Natural killer cell (primary cell): ENCODE measurements at regions not wholly inside any gene's neighbourhood (a gene's known extent, or its start where the extent isn't known, plus 50 kb on each side); places are given as distances from the start of the nearest gene placed in this dataset.

Source experiments
- ATAC-seq, 3 donors: fragments of 150-1000 bp in 2 of 3; fragments of 200-7000 bp in 1 of 3; cut with Tn5 transposase; 1 replicate in 1 of 3; 2 replicates in 2 of 3; pipeline ENCODE4 v1.10.0; 2021; ENCODE audit warnings: mild to moderate bottlenecking in 2 of 3, moderate library complexity in 2 of 3
- DNase-seq, 2 donors: peaks; one replicate each; pipeline versions ENCODE4 v3.0.0 to v3.0.0-alpha.2; 2013 to 2021; ENCODE audit warnings: mixed read lengths in 1 of 2
- H3K27ac ChIP-seq: one replicate; pipeline ENCODE4 v1.5.1; 2013; ENCODE audit warnings: mild to moderate bottlenecking, low read length
- H3K27me3 ChIP-seq: one replicate; pipeline ENCODE4 v1.6.1; 2013; ENCODE audit warnings: low read length; ENCODE audit not compliant: control insufficient read depth, insufficient read depth
- H3K36me3 ChIP-seq: one replicate; pipeline ENCODE4 v1.6.1; 2013; ENCODE audit warnings: low read length; ENCODE audit not compliant: control insufficient read depth, insufficient read depth
- H3K4me1 ChIP-seq: one replicate; pipeline ENCODE4 v1.6.1; 2013; ENCODE audit warnings: low read length; ENCODE audit not compliant: control insufficient read depth, insufficient read depth
- H3K4me3 ChIP-seq: one replicate; pipeline ENCODE4 v1.5.1; 2013; ENCODE audit warnings: low read length
- H3K9me3 ChIP-seq: one replicate; pipeline ENCODE4 v1.6.1; 2013; ENCODE audit warnings: low read length; ENCODE audit not compliant: control insufficient read depth, insufficient read depth
- H3K27ac Mint-ChIP-seq, 2 donors: one replicate each; pipeline ENCODE4 v1.8.0; 2022; ENCODE audit warnings: mild to moderate bottlenecking in 2 of 2, mixed read lengths in 2 of 2, moderate library complexity in 1 of 2
- H3K27me3 Mint-ChIP-seq, 2 donors: one replicate each; pipeline ENCODE4 v1.8.0; 2022; ENCODE audit warnings: low read depth in 2 of 2, mixed read lengths in 2 of 2
- H3K36me3 Mint-ChIP-seq: one replicate; pipeline ENCODE4 v1.8.0; 2022; ENCODE audit warnings: mixed read lengths
- H3K4me1 Mint-ChIP-seq, 2 donors: one replicate each; pipeline ENCODE4 v1.8.0; 2022; ENCODE audit warnings: mixed read lengths in 2 of 2
- H3K4me3 Mint-ChIP-seq: one replicate; pipeline ENCODE4 v1.8.0; 2022; ENCODE audit warnings: mild to moderate bottlenecking, moderate library complexity, mixed read lengths
- H3K9me3 Mint-ChIP-seq, 2 donors: one replicate each; pipeline ENCODE4 v1.8.0; 2022; ENCODE audit warnings: mixed read lengths in 2 of 2
- WGBS: methylation state at CpG from one replicate; pipeline ENCODE4 v1.1.7; 2013; ENCODE audit warnings: missing lambda C conversion rate; ENCODE audit not compliant: insufficient coverage; 5-methylcytosine and 5-hydroxymethylcytosine counted together
- intact Hi-C: fragments of 100-400 bp; cut with micrococcal nuclease; formaldehyde crosslinking; loops from one replicate; pipeline ENCODE4 v1.14.2; 2022
- TF ChIP-seq, protein P1 (sequence below): fragments of 200-600 bp; IDR thresholded peaks from one replicate; pipeline ENCODE4 v1.8.0; 2022; ENCODE audit warnings: antibody characterized with exemption

DNA sequence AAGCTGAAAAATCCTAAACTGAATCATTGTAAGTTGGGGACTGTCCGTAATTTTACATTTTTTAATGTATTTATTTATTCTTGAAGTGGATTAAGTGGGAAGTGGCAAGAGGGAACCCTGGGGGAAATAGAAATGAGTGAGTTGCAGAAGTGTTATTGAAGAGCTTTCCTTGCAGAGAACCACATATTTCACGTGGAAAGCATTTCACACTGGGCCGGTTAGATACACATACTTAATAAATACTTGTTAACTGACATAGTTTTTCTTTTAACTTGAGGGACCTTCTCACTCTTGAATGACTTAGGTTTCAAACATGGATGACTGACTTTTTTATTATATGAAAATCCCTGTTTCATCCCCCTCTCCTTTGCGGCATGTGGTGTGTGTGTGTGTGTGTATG lies 239.3 kb downstream of the LMO4 start:
- Histone ChIP-seq H3K27me3 (no peaks in the 10 kb centered on the region), H3K9me3 (no peaks in the 10 kb centered on the region), H3K4me3 (no peak overlapping the region), H3K27ac (no peak overlapping the region), H3K4me1 (no peaks in the 10 kb centered on the region), H3K36me3 (no peaks in the 10 kb centered on the region)
- ATAC-seq = no peak
- WGBS = 92% methylated on average over 3 of the region's 4 CpGs
- intact Hi-C loops = no loop called here
- no peaks in the 10 kb centered on the region for H3K4me1 Mint-ChIP-seq
- no peaks in the 10 kb centered on the region for H3K36me3 Mint-ChIP-seq
- no peaks in the 10 kb centered on the region for H3K9me3 Mint-ChIP-seq
- DNase-seq = no peak
- TF ChIP-seq, protein P1, sequence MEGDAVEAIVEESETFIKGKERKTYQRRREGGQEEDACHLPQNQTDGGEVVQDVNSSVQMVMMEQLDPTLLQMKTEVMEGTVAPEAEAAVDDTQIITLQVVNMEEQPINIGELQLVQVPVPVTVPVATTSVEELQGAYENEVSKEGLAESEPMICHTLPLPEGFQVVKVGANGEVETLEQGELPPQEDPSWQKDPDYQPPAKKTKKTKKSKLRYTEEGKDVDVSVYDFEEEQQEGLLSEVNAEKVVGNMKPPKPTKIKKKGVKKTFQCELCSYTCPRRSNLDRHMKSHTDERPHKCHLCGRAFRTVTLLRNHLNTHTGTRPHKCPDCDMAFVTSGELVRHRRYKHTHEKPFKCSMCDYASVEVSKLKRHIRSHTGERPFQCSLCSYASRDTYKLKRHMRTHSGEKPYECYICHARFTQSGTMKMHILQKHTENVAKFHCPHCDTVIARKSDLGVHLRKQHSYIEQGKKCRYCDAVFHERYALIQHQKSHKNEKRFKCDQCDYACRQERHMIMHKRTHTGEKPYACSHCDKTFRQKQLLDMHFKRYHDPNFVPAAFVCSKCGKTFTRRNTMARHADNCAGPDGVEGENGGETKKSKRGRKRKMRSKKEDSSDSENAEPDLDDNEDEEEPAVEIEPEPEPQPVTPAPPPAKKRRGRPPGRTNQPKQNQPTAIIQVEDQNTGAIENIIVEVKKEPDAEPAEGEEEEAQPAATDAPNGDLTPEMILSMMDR = no peak
- no peak overlapping the region for H3K27ac Mint-ChIP-seq
- no peaks in the 10 kb centered on the region for H3K27me3 Mint-ChIP-seq
- H3K4me3 Mint-ChIP-seq = no peak overlapping the region

DNA sequence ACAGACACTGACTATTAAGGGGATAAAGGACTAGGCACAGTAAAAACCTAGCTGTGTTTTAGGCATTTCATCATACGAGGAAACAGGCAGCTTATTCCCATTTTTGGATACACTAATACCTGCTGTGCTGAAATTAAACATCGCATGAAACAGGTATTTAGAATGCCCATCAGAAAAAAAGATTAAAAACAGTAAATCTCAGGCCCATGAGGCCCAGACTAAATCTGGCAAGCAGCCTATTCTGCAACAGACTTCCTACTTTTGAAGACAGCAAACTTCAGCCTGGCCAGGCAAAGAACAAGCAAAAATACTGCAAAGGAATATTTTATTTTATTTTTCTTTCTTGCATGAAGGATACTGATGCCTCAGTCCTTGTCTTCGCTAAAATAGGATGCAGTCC lies 240.2 kb downstream of the LMO4 start:
- DNase-seq (no peak), ATAC-seq (no peak)
- no peaks in the 10 kb centered on the region for H3K27me3 ChIP-seq
- H3K27ac ChIP-seq = no peak overlapping the region
- H3K4me1 ChIP-seq = no peaks in the 10 kb centered on the region
- intact Hi-C loops = no loop called here
- Mint-ChIP-seq H3K9me3 (no peaks in the 10 kb centered on the region), H3K27me3 (no peaks in the 10 kb centered on the region), H3K27ac (no peak overlapping the region), H3K4me3 (no peak overlapping the region), H3K4me1 (no peaks in the 10 kb centered on the region), H3K36me3 (no peaks in the 10 kb centered on the region)
- TF ChIP-seq, protein P1 = no peak
- H3K36me3 ChIP-seq = no peaks in the 10 kb centered on the region
- WGBS = 61% methylated on average over 3 of the region's 3 CpGs
- no peaks in the 10 kb centered on the region for H3K9me3 ChIP-seq
- H3K4me3 ChIP-seq = no peak overlapping the region

DNA sequence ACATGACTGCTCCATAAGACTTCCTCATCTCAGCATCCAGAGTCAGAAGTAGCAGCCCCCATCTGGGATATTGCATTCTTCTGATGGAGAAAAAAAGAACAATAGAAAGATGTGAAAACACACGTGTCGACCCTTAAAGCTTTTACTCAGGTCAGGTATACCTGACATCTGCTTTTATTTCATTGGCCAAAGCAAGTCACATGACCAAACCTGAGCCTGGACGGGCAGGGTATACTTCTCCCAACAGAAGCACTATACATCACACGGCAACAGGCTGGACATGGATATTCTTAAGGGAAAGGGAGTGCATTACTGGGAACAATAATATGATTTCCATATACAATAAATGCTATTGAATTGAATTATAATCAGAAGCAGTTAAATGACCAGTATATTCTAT lies 243.3 kb downstream of the LMO4 start:
- no peak overlapping the region for H3K27ac ChIP-seq
- Mint-ChIP-seq H3K27ac (no peak overlapping the region), H3K36me3 (no peaks in the 10 kb centered on the region), H3K27me3 (peaks cover 0 to 4% of the 10 kb centered on the region in 2 donors), H3K4me3 (no peak overlapping the region), H3K9me3 (no peaks in the 10 kb centered on the region), H3K4me1 (no peaks in the 10 kb centered on the region)
- 97% methylated on average over 2 of the region's 4 CpGs for WGBS
- TF ChIP-seq, protein P1 = no peak
- H3K4me3 ChIP-seq = no peak overlapping the region
- intact Hi-C loops = no loop called here
- no peaks in the 10 kb centered on the region for H3K36me3 ChIP-seq
- no peaks in the 10 kb centered on the region for H3K9me3 ChIP-seq
- no peaks in the 10 kb centered on the region for H3K4me1 ChIP-seq
- no peaks in the 10 kb centered on the region for H3K27me3 ChIP-seq
- DNase-seq (no peak), ATAC-seq (no peak)

DNA sequence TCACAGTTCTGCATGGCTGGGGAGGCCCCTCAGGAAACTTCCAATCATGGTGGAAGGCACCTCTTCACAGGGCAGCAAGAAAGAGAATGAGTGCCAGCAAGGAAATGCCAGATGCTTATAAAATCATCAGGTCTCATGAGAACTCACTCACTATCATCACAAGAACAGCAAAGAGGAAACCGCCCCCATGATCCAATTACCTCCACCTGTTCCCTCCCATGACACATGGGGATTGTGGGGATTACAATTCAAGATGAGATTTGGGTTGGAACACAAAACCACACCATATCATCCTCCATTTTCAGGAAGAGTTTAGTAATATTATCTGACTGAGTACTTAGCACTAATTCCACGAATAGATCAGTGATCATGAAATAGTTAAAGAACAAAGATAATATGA lies 244.2 kb downstream of the LMO4 start:
- Mint-ChIP-seq H3K27me3 (peaks cover 0 to 4% of the 10 kb centered on the region in 2 donors), H3K4me3 (no peak overlapping the region), H3K36me3 (no peaks in the 10 kb centered on the region), H3K9me3 (no peaks in the 10 kb centered on the region), H3K27ac (no peak overlapping the region), H3K4me1 (no peaks in the 10 kb centered on the region)
- Histone ChIP-seq H3K9me3 (no peaks in the 10 kb centered on the region), H3K36me3 (no peaks in the 10 kb centered on the region), H3K27ac (no peak overlapping the region), H3K4me3 (no peak overlapping the region), H3K4me1 (no peaks in the 10 kb centered on the region), H3K27me3 (no peaks in the 10 kb centered on the region)
- no CpG with 5 or more reads among the region's 2 CpGs for WGBS
- TF ChIP-seq, protein P1 = no peak
- ATAC-seq (no peak), DNase-seq (no peak)
- intact Hi-C loops = no loop called here
